Heart right ventricle (tissue), 16 donors: ENCODE measurements at regions not wholly inside any gene's neighbourhood (a gene's known extent, or its start where the extent isn't known, plus 50 kb on each side); places are given as distances from the start of the nearest gene placed in this dataset.
"Not testable (repeated sequence)": the region's sequence is repeated elsewhere in the genome, so short reads cannot be mapped to it uniquely, and the experiment has no call there.

Experiments used
- ATAC-seq, 8 donors: fragments of 200-7000 bp; cut with Tn5 transposase; one replicate each; pipeline ENCODE4 v1.9.1; 2020; ENCODE audit warnings: mild to moderate bottlenecking in 8 of 8, moderate library complexity in 8 of 8, moderate number of reproducible peaks in 1 of 8
- DNase-seq, 2 donors: peaks; one replicate each; pipeline ENCODE4 v3.0.0-alpha.2; 2020
- H3K27ac ChIP-seq, 10 donors: fragments of 200-600 bp; sonication (generic) in 2 of 10; one replicate each; pipeline versions ENCODE4 v1.5.0 to v1.8.0; 2020 to 2022; ENCODE audit warnings: mild to moderate bottlenecking in 3 of 10
- H3K27me3 ChIP-seq, 7 donors: fragments of 200-600 bp; one replicate each; pipeline ENCODE4 v1.8.0; 2021 to 2022; ENCODE audit warnings: mild to moderate bottlenecking in 2 of 7
- H3K36me3 ChIP-seq, 9 donors: fragments of 200-600 bp; sonication (generic) in 1 of 9; one replicate each; pipeline versions ENCODE4 v1.5.0 to v1.8.0; 2020 to 2022; ENCODE audit warnings: mild to moderate bottlenecking in 2 of 9
- H3K4me1 ChIP-seq, 9 donors: fragments of 200-600 bp; sonication (generic) in 1 of 9; one replicate each; pipeline versions ENCODE4 v1.5.0 to v1.8.0; 2020 to 2022; ENCODE audit warnings: mild to moderate bottlenecking in 4 of 9
- H3K4me3 ChIP-seq, 10 donors: fragments of 200-600 bp; sonication (generic) in 2 of 10; one replicate each; pipeline versions ENCODE4 v1.5.0 to v1.8.0; 2020 to 2022; ENCODE audit warnings: mild to moderate bottlenecking in 7 of 10, moderate library complexity in 2 of 10
- H3K9me3 ChIP-seq, 11 donors: fragments of 200-600 bp in 10 of 11; sonication (generic) in 2 of 11; one replicate each; pipeline versions ENCODE4 v1.5.0 to v1.8.0; 2013 to 2022; ENCODE audit warnings: mild to moderate bottlenecking in 2 of 11, control low read depth in 1 of 11, moderate library complexity in 1 of 11
- CTCF ChIP-seq, 9 donors: fragments of 200-600 bp; sonication (generic) in 2 of 9; IDR thresholded peaks; one replicate each; pipeline versions ENCODE4 v1.5.0 to v1.8.0; 2021 to 2022; ENCODE audit warnings: antibody characterized with exemption in 9 of 9, mild to moderate bottlenecking in 5 of 9, moderate library complexity in 1 of 9
- WGBS, 2 donors: extraction: QIAGEN DNeasy Blood & Tissue Kit; methylation state at CpG; one replicate each; pipeline ENCODE4 v1.1.7; 2013; ENCODE audit warnings: inconsistent platforms in 1 of 2; 5-methylcytosine and 5-hydroxymethylcytosine counted together
- intact Hi-C, 10 donors: fragments of 100-400 bp; cut with DNase I; formaldehyde crosslinking; loops; one replicate each; pipeline versions ENCODE4 v1.11.1 to v1.14.2; 2022
- donor health status: Arrhythmogenic right ventricular cardiomyopathy.
- donor health status: ischemic (EF 13 %, LVEDD 7.1; RV severe dilation, severe dysfunction).
- donor health status: healthy with polysubstance abuse.
- donor health status: DM: no; HTN: yes; CAD: no.
- donor health status: DM: no; HTN: no; CAD: no.
- donor health status: ischemic (EF 25% LVEDD 6.9; RV normal size, moderate dysfunction).
- donor health status: ischemic (EF 25% LVEDD 5.7; RV mildly dilated, moderate dysfunction).
- donor health status: healthy.
- donor health status: DM: yes; HTN: yes; CAD: no.
- donor health status: Ischemic cardiomyopathy.
- donor health status: ischemic (EF 35%, LVEDD 5.7; RV mildly dilated, moderate dysfunction).
- donor health status: nonischemic (EF 11% LVEDD 7.7; RV severe dilation, severe dysfunction).
- donor health status: DM: yes; HTN: yes; CAD: no.
- donor health status: PGD.
- donor health status: ischemic (EF 29% LVEDD 5.4; RV normal size, mild dysfunction).
- donor health status: nonischemic (EF 23%, LVEDD 6.1; RV moderate dilation, normal function).

GRCh38 chr4:126544276-126544675 is 1088.5 kb upstream of the INTU start:
- intact Hi-C loops = no loop called here
- Histone ChIP-seq H3K4me1 (no peaks in the 10 kb centered on the region), H3K27ac (no peak overlapping the region), H3K36me3 (no peaks in the 10 kb centered on the region), H3K9me3 (no peaks in the 10 kb centered on the region), H3K4me3 (no peak overlapping the region), H3K27me3 (no peaks in the 10 kb centered on the region)
- no peak for ATAC-seq
- WGBS, 2 donors = 58 to 67% methylated on average over 5 of the region's 5 CpGs
- no peak for TF ChIP-seq CTCF (IDR thresholded peaks at IDR 0.05)
- DNase-seq = no peak

- H3K27me3 ChIP-seq, H3K4me1 ChIP-seq, H3K4me3 ChIP-seq, intact Hi-C loops, H3K9me3 ChIP-seq, H3K27ac ChIP-seq, DNase-seq, ATAC-seq, H3K36me3 ChIP-seq: not testable (repeated sequence)
- WGBS, 2 donors = 94 to 95% methylated on average over 10 of the region's 10 CpGs
Measured at GRCh38 chr4:126546197-126546596, 1086.6 kb upstream of the INTU start.

- no peak overlapping the region for H3K27ac ChIP-seq
- H3K4me3 ChIP-seq = no peak overlapping the region
- no peaks in the 10 kb centered on the region for H3K36me3 ChIP-seq
- no peak for ATAC-seq
- DNase-seq = no peak
- no peaks in the 10 kb centered on the region for H3K4me1 ChIP-seq
- intact Hi-C loops = no loop called here
- H3K9me3 ChIP-seq = no peaks in the 10 kb centered on the region
- no peaks in the 10 kb centered on the region for H3K27me3 ChIP-seq
- TF ChIP-seq CTCF (IDR thresholded peaks at IDR 0.05) = no peak
Measured at GRCh38 chr4:126547352-126547751, 1085.4 kb upstream of the INTU start.

- intact Hi-C loops = no loop called here
- Histone ChIP-seq H3K4me1 (no peaks in the 10 kb centered on the region), H3K36me3 (no peaks in the 10 kb centered on the region), H3K9me3 (no peaks in the 10 kb centered on the region), H3K27me3 (no peaks in the 10 kb centered on the region), H3K27ac (no peak overlapping the region), H3K4me3 (no peak overlapping the region)
- TF ChIP-seq CTCF (IDR thresholded peaks at IDR 0.05) = no peak
- ATAC-seq = no peak
- DNase-seq = no peak
Measured at GRCh38 chr4:126548890-126549289, 1083.9 kb upstream of the INTU start.

- Histone ChIP-seq H3K9me3 (peaks cover 0 to 11% (median 0%) of the 10 kb centered on the region in 11 donors), H3K27ac (no peak overlapping the region), H3K36me3 (no peaks in the 10 kb centered on the region), H3K4me3 (no peak overlapping the region), H3K4me1 (no peaks in the 10 kb centered on the region), H3K27me3 (no peaks in the 10 kb centered on the region)
- intact Hi-C loops = no loop called here
- DNase-seq = no peak
- no peak for TF ChIP-seq CTCF (IDR thresholded peaks at IDR 0.05)
- 39 to 44% methylated on average over 1 of the region's 1 CpG for WGBS, 2 donors
- no peak for ATAC-seq
Measured at GRCh38 chr4:126552321-126552720, 1080.4 kb upstream of the INTU start.
